Type B pancreatic cell (in vitro differentiated cells): ENCODE measurements at regions not wholly inside any gene's neighbourhood (a gene's known extent, or its start where the extent isn't known, plus 50 kb on each side); places are given as distances from the start of the nearest gene placed in this dataset.

Source experiments
- DNase-seq: peaks from one replicate; pipeline ENCODE4 v3.0.0; 2021; ENCODE audit warnings: mixed read lengths; ENCODE audit not compliant: unreplicated experiment; ENCODE audit errors: extremely low spot score
- H3K27ac Mint-ChIP-seq: 2 replicates; pipeline ENCODE4 v1.8.0; 2021; ENCODE audit warnings: mild to moderate bottlenecking, mixed read lengths
- H3K27me3 Mint-ChIP-seq: 2 replicates; pipeline ENCODE4 v1.8.0; 2021; ENCODE audit warnings: mixed read lengths
- H3K36me3 Mint-ChIP-seq: 2 replicates; pipeline ENCODE4 v1.8.0; 2021; ENCODE audit warnings: mixed read lengths
- H3K4me1 Mint-ChIP-seq: one replicate; pipeline ENCODE4 v1.8.0; 2021; ENCODE audit warnings: mixed read lengths; ENCODE audit not compliant: unreplicated experiment
- H3K4me3 Mint-ChIP-seq: 2 replicates; pipeline ENCODE4 v1.8.0; 2021; ENCODE audit warnings: mild to moderate bottlenecking, mixed read lengths
- H3K9me3 Mint-ChIP-seq: 2 replicates; pipeline ENCODE4 v1.8.0; 2021; ENCODE audit warnings: mixed read lengths
- CTCF ChIP-seq: fragments of 200-600 bp; sonication (generic); conservative IDR thresholded peaks from 2 replicates; pipeline ENCODE4 v1.5.0; 2021; ENCODE audit warnings: antibody characterized with exemption, mild to moderate bottlenecking

GRCh38 chr5:171562822-171563221 lies 143.4 kb downstream of the FGF18 start:
- Mint-ChIP-seq H3K4me1 (no peaks in the 10 kb centered on the region), H3K27ac (no peak overlapping the region), H3K4me3 (no peak overlapping the region), H3K27me3 (peaks cover 20% of the 10 kb centered on the region), H3K36me3 (no peaks in the 10 kb centered on the region), H3K9me3 (no peaks in the 10 kb centered on the region)
- DNase-seq, result no peak
- TF ChIP-seq CTCF, result no peak

- Mint-ChIP-seq H3K4me1 (peaks cover 4% of the 10 kb centered on the region), H3K4me3 (no peak overlapping the region), H3K27ac (no peak overlapping the region), H3K27me3 (peaks cover 4% of the 10 kb centered on the region), H3K9me3 (peaks cover 4% of the 10 kb centered on the region), H3K36me3 (no peaks in the 10 kb centered on the region)
- TF ChIP-seq CTCF, result no peak
- no peak for DNase-seq
Observed at GRCh38 chr5:171568389-171568788, 148.9 kb downstream of the FGF18 start.

GRCh38 chr5:171569065-171569712 lies 149.7 kb downstream of the FGF18 start:
- no peaks in the 10 kb centered on the region for H3K36me3 Mint-ChIP-seq
- no peak for TF ChIP-seq CTCF

GRCh38 chr5:171570244-171570825 lies 150.9 kb downstream of the FGF18 start:
- no peak for DNase-seq
- H3K4me1 Mint-ChIP-seq, result peaks cover 4% of the 10 kb centered on the region
- no peak for TF ChIP-seq CTCF
- H3K4me3 Mint-ChIP-seq, result no peak overlapping the region
- no peak overlapping the region for H3K27ac Mint-ChIP-seq
- H3K36me3 Mint-ChIP-seq, result no peaks in the 10 kb centered on the region
- H3K9me3 Mint-ChIP-seq, result peaks cover 4% of the 10 kb centered on the region
- H3K27me3 Mint-ChIP-seq, result peaks cover 10% of the 10 kb centered on the region

More at GRCh38 chr5:171569065-171569712, 149.7 kb downstream of the FGF18 start:
- Mint-ChIP-seq H3K4me1 (peaks cover 4% of the 10 kb centered on the region), H3K9me3 (peaks cover 4% of the 10 kb centered on the region), H3K4me3 (no peak overlapping the region), H3K27ac (no peak overlapping the region), H3K27me3 (peaks cover 4% of the 10 kb centered on the region)
- no peak for DNase-seq

- Mint-ChIP-seq H3K27ac (no peak overlapping the region), H3K9me3 (peaks cover 4% of the 10 kb centered on the region), H3K4me1 (peaks cover 4% of the 10 kb centered on the region), H3K36me3 (no peaks in the 10 kb centered on the region), H3K4me3 (no peak overlapping the region), H3K27me3 (peaks cover 10% of the 10 kb centered on the region)
- no peak for DNase-seq
- TF ChIP-seq CTCF, result no peak
Observed at GRCh38 chr5:171571663-171572062, 152.2 kb downstream of the FGF18 start.
